Omental fat pad (tissue), 3 donors: ENCODE measurements at regions not wholly inside any gene's neighbourhood (a gene's known extent, or its start where the extent isn't known, plus 50 kb on each side); places are given as distances from the start of the nearest gene placed in this dataset.
"Not testable (repeated sequence)": the region's sequence is repeated elsewhere in the genome, so short reads cannot be mapped to it uniquely, and the experiment has no call there.

Experiments
- ATAC-seq: fragments of 150-250 bp; one replicate; pipeline ENCODE4 v1.9.1; 2016; ENCODE audit warnings: mild to moderate bottlenecking, moderate library complexity; ENCODE audit not compliant: low FRiP score
- DNase-seq: peaks from one replicate; pipeline ENCODE4 v3.0.0-alpha.2; 2019; ENCODE audit warnings: low spot score
- CTCF ChIP-seq, 3 donors: fragments of 450-650 bp; IDR thresholded peaks; one replicate each; pipeline ENCODE4 v1.5.1; 2016 to 2017; ENCODE audit warnings: antibody characterized with exemption in 3 of 3, mild to moderate bottlenecking in 3 of 3, moderate library complexity in 2 of 3

GRCh38 chr6:27800731-27801373, 111.3 kb downstream of the OR2B2 start:
- no peak for TF ChIP-seq CTCF (IDR thresholded peaks at IDR 0.05)
- DNase-seq: no peak
- ATAC-seq: no peak

GRCh38 chr6:27797960-27798359, 114.2 kb downstream of the OR2B2 start:
- ATAC-seq (no peak), DNase-seq (no peak)
- no peak for TF ChIP-seq CTCF (IDR thresholded peaks at IDR 0.05)

GRCh38 chr6:27796736-27797481, 115.3 kb downstream of the OR2B2 start:
- DNase-seq, ATAC-seq: not testable (repeated sequence)

GRCh38 chr6:27795697-27796494, 116.3 kb downstream of the OR2B2 start:
- TF ChIP-seq CTCF (IDR thresholded peaks at IDR 0.05): peak in 2 of 3 donors; percentile 61 to 64
- DNase-seq (no peak), ATAC-seq (peak; percentile 77)

GRCh38 chr6:27791182-27791943, 120.8 kb downstream of the OR2B2 start:
- no peak for ATAC-seq
- TF ChIP-seq CTCF (IDR thresholded peaks at IDR 0.05): no peak
- no peak for DNase-seq

- not testable (repeated sequence) for ATAC-seq, DNase-seq
These were observed 123.8 kb downstream of the OR2B2 start for GRCh38 chr6:27788376-27788775.

GRCh38 chr6:27786048-27786447, 126.1 kb downstream of the OR2B2 start:
- DNase-seq: no peak
- TF ChIP-seq CTCF (IDR thresholded peaks at IDR 0.05): no peak
- no peak for ATAC-seq
